Central memory CD8-positive, alpha-beta T cell (primary cell): ENCODE measurements at regions not wholly inside any gene's neighbourhood (a gene's known extent, or its start where the extent isn't known, plus 50 kb on each side); places are given as distances from the start of the nearest gene placed in this dataset.
"Not testable (repeated sequence)": the region's sequence is repeated elsewhere in the genome, so short reads cannot be mapped to it uniquely, and the experiment has no call there.

ENCODE experiments used
- ATAC-seq: fragments of 150-1000 bp; cut with Tn5 transposase; replicated peaks from 2 replicates; pipeline ENCODE4 v1.10.0; 2022; ENCODE audit warnings: mild to moderate bottlenecking, moderate FRiP score, moderate number of reproducible peaks; ENCODE audit not compliant: poor library complexity, severe bottlenecking; ENCODE audit errors: extremely low read depth
- DNase-seq, 2 donors: peaks; one replicate each; pipeline ENCODE4 v3.0.0; 2021; ENCODE audit warnings: low spot score in 2 of 2
- H3K27ac Mint-ChIP-seq: one replicate; pipeline ENCODE4 v1.8.0; 2022; ENCODE audit warnings: low read depth, mild to moderate bottlenecking, moderate library complexity, mixed read lengths
- H3K27me3 Mint-ChIP-seq: one replicate; pipeline ENCODE4 v1.8.0; 2022; ENCODE audit warnings: mixed read lengths
- H3K36me3 Mint-ChIP-seq: one replicate; pipeline ENCODE4 v1.8.0; 2022; ENCODE audit warnings: mild to moderate bottlenecking, moderate library complexity, mixed read lengths; ENCODE audit not compliant: insufficient read depth
- H3K4me1 Mint-ChIP-seq: one replicate; pipeline ENCODE4 v1.8.0; 2022; ENCODE audit warnings: mixed read lengths
- H3K4me3 Mint-ChIP-seq: one replicate; pipeline ENCODE4 v1.8.0; 2022; ENCODE audit warnings: mild to moderate bottlenecking, moderate library complexity, mixed read lengths
- H3K9me3 Mint-ChIP-seq: one replicate; pipeline ENCODE4 v1.8.0; 2022; ENCODE audit warnings: mixed read lengths

DNA sequence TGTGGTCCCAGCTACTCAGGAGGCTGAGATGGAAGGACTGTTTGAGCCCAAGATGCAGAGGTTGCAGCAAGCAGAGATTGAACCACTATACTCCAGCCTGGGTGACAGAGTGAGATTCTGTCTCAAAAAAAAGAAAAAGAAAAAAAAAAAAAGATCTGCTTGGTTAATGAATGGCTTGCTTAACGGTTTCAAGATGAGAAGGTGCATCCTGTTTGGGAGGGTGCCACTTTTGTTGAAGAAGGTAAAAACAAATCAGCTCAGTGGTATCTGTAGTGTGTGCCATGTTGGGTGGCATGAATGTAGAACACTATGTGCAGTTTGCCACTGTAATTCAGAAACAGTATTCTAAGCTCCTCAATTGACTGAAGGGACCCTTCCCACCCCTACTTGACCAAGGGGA lies 94.9 kb upstream of the ETV3 start:
- H3K4me3 Mint-ChIP-seq: no peak overlapping the region
- ATAC-seq (no peak), DNase-seq (no peak)
- H3K36me3 Mint-ChIP-seq: no peaks in the 10 kb centered on the region
- no peak overlapping the region for H3K27ac Mint-ChIP-seq
- no peaks in the 10 kb centered on the region for H3K4me1 Mint-ChIP-seq
- no peaks in the 10 kb centered on the region for H3K9me3 Mint-ChIP-seq
- H3K27me3 Mint-ChIP-seq: peaks cover 52% of the 10 kb centered on the region

DNA sequence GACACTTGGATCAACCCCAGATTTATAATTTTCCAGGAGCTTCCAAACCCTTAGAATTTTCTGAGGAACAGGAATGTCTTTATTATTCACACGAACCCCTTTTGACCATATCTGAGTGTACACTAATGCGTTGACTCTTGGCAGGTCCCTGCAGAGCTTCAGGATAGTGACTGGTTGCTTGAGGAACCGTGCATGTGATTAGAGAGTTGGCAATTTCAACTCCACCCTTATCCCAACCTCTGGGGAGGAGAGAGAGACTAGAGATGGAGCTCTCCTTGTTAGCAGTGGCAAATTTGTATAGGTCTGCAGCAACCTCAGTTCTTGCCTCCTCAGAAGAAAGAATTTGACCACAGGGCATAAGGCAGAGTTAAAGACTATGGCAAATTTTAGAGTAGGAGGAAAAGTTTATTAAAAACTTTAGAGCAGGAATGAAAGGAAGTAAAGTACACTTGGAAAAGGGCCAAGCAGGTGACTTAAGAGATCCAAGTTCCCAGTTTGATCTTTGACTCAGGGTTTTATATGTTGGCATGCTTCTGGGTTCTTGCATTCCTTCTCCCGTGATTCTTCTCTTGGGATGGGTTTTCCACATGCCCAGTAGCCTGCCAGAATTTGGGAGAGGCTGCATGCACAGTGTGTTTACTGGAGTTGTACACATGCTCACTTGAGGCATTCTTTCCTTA lies 93.8 kb upstream of the ETV3 start:
- DNase-seq (no peak), ATAC-seq (no peak)
- peaks cover 53% of the 10 kb centered on the region for H3K27me3 Mint-ChIP-seq
- no peaks in the 10 kb centered on the region for H3K4me1 Mint-ChIP-seq
- no peak overlapping the region for H3K27ac Mint-ChIP-seq
- H3K36me3 Mint-ChIP-seq: no peaks in the 10 kb centered on the region
- H3K9me3 Mint-ChIP-seq: no peaks in the 10 kb centered on the region
- no peak overlapping the region for H3K4me3 Mint-ChIP-seq

DNA sequence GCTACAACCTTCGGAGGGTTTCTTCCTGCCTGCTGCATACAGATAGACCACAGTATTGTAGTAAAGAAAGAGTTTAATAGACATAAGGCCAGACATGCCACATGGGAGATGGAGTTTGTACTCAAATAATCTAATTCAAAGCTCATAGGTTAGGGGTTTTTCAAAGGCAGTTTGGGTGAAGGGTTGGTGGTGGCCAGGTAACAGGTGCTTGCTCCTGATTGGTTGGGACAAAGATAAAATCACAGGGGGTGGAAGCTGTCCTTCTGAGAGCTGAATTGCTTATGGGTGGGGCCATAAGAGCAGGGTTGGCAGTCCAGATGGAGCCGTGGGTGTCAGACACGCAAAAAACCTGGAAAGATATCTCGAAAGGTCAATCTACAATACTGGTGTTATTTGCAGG lies 92.3 kb upstream of the ETV3 start:
- H3K9me3 Mint-ChIP-seq: no peaks in the 10 kb centered on the region
- DNase-seq (no peak), ATAC-seq (no peak)
- no peaks in the 10 kb centered on the region for H3K4me1 Mint-ChIP-seq
- H3K27me3 Mint-ChIP-seq: peaks cover 49% of the 10 kb centered on the region
- no peaks in the 10 kb centered on the region for H3K36me3 Mint-ChIP-seq
- H3K27ac Mint-ChIP-seq: no peak overlapping the region
- no peak overlapping the region for H3K4me3 Mint-ChIP-seq

DNA sequence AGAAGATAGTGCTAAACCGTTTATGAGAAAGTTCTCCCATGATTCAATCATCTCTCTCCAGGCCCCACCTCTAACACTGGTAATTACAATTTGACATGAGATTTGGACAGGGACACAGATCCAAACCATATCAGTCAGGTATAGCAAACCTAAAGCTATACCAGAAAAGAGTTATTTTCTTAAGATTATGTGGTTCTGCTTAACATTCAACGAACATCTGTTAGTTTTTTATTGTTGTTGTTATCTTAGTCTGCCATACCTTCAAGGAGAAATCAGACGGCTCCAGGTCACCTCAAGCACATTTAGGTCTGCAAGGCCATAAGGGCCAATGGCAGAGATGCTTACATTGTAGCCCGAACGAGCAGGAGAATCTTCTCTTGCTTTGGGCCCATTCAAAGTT lies 89.5 kb upstream of the ETV3 start:
- Mint-ChIP-seq H3K4me3 (no peak overlapping the region), H3K36me3 (no peaks in the 10 kb centered on the region), H3K9me3 (no peaks in the 10 kb centered on the region), H3K27me3 (peaks cover 72% of the 10 kb centered on the region), H3K27ac (no peak overlapping the region), H3K4me1 (no peaks in the 10 kb centered on the region)
- DNase-seq: no peak
- no peak for ATAC-seq

DNA sequence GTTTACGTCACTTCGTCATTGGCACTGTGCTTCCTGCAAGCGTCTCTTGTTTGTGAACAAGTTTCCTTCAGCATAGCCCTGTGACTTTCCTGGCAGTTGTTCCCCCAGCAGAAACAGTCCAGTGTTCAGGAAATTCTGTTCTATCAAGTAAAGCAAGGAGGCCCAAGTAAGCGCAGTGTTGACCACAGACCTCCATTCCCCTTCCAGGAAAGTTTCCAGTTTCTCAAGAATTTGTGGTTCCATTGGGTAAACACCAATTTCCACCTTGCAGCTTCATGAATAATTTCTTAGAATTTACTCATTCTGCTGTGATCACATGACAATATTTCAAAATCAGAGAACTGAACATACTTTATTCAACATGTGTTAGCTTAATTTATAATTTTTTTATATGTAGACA lies 88.5 kb upstream of the ETV3 start:
- H3K4me3 Mint-ChIP-seq: no peak overlapping the region
- no peaks in the 10 kb centered on the region for H3K36me3 Mint-ChIP-seq
- no peaks in the 10 kb centered on the region for H3K9me3 Mint-ChIP-seq
- H3K4me1 Mint-ChIP-seq: no peaks in the 10 kb centered on the region
- ATAC-seq (no peak), DNase-seq (no peak)
- peaks cover 75% of the 10 kb centered on the region for H3K27me3 Mint-ChIP-seq
- no peak overlapping the region for H3K27ac Mint-ChIP-seq

DNA sequence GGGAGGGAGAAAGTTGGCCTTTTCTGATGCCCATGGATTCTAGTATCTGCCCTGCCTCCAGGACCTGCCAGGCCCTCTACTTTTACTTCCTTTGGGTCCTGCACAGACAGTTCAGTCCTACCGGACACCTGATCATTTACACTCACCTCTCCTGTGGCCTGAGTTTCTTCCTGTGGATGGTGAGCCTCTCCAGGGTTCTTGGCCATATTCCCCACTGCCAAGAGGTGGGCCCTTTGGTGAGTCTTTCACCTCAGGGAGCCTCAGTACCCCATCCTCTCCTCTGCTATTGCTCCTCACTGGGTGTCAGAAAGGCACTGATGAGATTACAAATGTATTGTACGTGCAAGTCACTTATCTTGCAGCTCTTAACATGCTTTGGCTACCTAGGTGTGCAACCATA lies 81.4 kb upstream of the ETV3 start:
- Mint-ChIP-seq H3K36me3 (no peaks in the 10 kb centered on the region), H3K4me3 (no peak overlapping the region), H3K9me3 (peaks cover 6% of the 10 kb centered on the region), H3K27ac (no peak overlapping the region), H3K27me3 (peaks cover 93% of the 10 kb centered on the region), H3K4me1 (no peaks in the 10 kb centered on the region)
- no peak for DNase-seq
- no peak for ATAC-seq

DNA sequence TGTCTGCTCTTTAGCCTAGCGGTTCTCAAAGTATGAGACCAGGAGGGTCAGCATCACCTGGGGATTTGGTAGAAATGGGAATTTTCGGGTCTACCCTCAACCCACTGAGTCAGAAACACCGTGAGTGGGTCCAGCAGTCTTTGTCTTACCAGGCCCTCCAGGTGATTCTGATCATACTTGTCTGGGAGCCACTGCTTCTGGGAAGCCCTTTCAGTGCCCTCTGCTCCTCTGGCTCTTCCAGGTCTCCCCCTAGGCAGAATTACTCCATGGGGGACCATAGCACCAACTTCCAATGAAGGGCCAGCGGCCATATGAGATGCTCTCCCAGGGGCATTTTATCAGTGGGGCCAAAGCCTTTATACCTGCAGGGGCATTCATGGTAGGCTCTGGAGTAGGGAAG lies 81.0 kb upstream of the ETV3 start:
- DNase-seq: no peak
- Mint-ChIP-seq H3K27me3 (peaks cover 93% of the 10 kb centered on the region), H3K4me3 (no peak overlapping the region), H3K36me3 (no peaks in the 10 kb centered on the region), H3K9me3 (peaks cover 9% of the 10 kb centered on the region), H3K4me1 (no peaks in the 10 kb centered on the region), H3K27ac (no peak overlapping the region)
- ATAC-seq: no peak

DNA sequence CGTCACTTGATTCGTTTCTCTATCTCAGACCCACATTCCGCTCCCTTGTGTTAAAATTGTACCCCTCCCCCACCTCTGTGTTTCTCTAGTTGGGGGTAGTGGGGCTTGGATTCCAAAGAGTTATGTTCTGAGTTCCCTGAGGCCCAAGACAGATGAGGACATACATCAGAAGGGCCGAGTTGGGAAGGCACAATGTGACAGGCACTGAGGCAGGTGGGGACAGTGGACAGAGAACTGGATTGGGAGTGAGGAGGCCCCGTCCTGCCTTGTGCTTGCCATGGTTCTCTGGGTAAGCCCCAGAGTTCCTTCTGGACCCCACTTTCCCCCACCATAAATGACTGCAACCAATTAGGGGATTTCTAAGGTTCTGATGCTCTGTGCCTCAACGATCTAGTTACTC lies 80.5 kb upstream of the ETV3 start:
- DNase-seq: no peak
- no peak for ATAC-seq
- Mint-ChIP-seq H3K4me1 (no peaks in the 10 kb centered on the region), H3K27me3 (peaks cover 93% of the 10 kb centered on the region), H3K27ac (no peak overlapping the region), H3K36me3 (no peaks in the 10 kb centered on the region), H3K9me3 (peaks cover 13% of the 10 kb centered on the region), H3K4me3 (no peak overlapping the region)

DNA sequence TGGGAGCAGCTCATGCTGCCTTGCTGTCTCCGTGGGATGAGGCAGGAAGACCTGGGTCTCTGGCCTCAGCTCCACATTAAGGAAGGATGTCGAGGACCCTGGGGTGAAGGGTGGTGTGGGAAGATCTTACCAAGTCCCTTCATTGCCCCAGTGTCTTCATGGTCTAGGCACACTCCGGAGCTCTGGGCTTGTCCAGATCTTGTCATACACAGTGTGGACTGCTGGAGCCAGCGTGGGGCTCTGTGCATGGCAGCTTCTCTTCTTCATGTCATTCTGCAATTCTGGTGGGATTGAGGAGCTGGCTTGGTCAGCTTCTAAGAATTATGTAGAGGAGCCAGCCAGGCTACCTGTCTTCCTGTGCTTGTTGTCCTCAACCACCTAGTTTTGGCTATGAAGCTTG lies 79.3 kb upstream of the ETV3 start:
- Mint-ChIP-seq H3K4me1 (no peaks in the 10 kb centered on the region), H3K27me3 (peaks cover 93% of the 10 kb centered on the region), H3K36me3 (no peaks in the 10 kb centered on the region), H3K9me3 (peaks cover 25% of the 10 kb centered on the region), H3K27ac (no peak overlapping the region), H3K4me3 (no peak overlapping the region)
- ATAC-seq (no peak), DNase-seq (no peak)

DNA sequence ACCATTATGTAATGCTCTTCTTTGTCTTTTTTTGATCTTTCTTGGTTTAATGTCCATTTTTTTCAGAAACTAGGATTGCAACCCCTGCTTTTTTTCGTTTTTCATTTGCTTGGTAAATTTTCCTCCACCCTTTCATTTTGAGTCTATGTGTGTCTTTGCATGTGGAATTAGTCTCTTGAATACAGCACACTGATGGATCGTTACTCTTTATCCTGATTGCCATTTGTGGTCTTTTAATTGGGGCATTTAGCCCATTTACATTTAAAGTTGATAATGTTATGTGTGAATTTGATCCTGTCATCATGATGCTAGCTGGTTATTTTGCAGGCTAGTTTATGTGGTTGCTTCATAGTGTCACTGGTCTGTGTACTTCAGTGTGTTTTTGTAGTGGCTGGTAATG lies 75.6 kb upstream of the ETV3 start:
- peaks cover 26% of the 10 kb centered on the region for H3K9me3 Mint-ChIP-seq
- no peaks in the 10 kb centered on the region for H3K36me3 Mint-ChIP-seq
- H3K4me3 Mint-ChIP-seq: no peak overlapping the region
- no peaks in the 10 kb centered on the region for H3K4me1 Mint-ChIP-seq
- H3K27ac Mint-ChIP-seq: no peak overlapping the region
- no peak for ATAC-seq
- no peak for DNase-seq
- peaks cover 78% of the 10 kb centered on the region for H3K27me3 Mint-ChIP-seq

DNA sequence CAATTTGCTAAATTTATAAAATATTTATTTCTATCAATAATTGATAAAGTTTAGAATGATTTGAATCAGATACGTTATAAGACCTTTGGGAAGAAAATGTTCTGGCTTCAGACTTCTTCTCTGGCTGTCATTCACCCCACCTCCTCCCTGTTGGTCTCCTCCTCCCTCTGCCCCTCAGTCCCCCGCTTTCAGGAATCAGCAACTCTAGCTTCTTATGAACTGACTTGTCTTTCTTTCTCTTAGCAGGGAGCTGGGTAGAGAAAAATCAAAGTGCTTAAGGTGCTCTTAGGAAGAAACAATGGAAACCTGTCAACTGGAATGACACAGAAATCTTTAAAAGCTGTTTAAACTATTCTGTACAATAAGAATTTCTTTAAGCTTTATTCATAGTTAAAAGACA lies 71.3 kb upstream of the ETV3 start:
- Mint-ChIP-seq H3K27ac (no peak overlapping the region), H3K4me3 (no peak overlapping the region), H3K4me1 (no peaks in the 10 kb centered on the region), H3K27me3 (peaks cover 70% of the 10 kb centered on the region), H3K9me3 (peaks cover 19% of the 10 kb centered on the region), H3K36me3 (no peaks in the 10 kb centered on the region)
- DNase-seq (no peak), ATAC-seq (no peak)

DNA sequence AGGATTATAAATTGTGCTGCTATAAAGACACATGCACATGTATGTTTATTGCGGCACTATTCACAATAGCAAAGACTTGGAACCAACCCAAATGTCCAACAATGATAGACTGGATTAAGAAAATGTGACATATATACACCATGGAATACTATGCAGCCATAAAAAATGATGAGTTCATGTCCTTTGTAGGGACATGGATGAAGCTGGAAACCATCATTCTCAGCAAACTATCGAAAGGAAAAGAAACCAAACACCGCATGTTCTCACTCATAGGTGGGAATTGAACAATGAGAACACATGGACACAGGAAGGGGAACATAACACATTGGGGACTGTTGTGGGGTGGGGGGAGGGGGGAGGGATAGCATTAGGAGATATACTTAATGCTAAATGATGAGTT lies 67.8 kb upstream of the ETV3 start:
- not testable (repeated sequence) for ATAC-seq, H3K4me1 Mint-ChIP-seq, H3K4me3 Mint-ChIP-seq, H3K36me3 Mint-ChIP-seq, H3K27ac Mint-ChIP-seq, DNase-seq, H3K9me3 Mint-ChIP-seq
- peaks cover 66% of the 10 kb centered on the region for H3K27me3 Mint-ChIP-seq

DNA sequence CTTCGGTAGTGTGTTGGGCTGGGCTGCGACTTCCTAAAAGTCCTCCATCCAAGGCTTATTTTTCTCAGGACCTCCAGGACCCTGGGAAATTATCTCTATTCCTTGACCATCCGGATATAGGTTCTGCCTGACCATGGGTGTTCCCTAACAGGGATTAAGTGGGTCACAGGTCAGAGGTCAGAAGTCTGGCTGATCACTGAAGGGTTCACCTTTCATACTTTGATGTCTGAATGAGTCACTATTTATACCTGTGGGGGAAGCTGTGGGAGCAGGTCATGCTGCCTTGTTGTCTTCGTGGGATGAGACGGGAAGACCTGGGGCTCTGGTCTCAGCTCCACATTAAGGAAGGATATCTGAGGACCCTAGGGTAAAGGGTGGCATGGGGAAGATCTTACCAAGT lies 65.0 kb upstream of the ETV3 start:
- Mint-ChIP-seq H3K36me3 (no peaks in the 10 kb centered on the region), H3K4me1 (no peaks in the 10 kb centered on the region), H3K27me3 (peaks cover 54% of the 10 kb centered on the region), H3K4me3 (no peak overlapping the region), H3K9me3 (no peaks in the 10 kb centered on the region), H3K27ac (no peak overlapping the region)
- no peak for DNase-seq
- no peak for ATAC-seq

DNA sequence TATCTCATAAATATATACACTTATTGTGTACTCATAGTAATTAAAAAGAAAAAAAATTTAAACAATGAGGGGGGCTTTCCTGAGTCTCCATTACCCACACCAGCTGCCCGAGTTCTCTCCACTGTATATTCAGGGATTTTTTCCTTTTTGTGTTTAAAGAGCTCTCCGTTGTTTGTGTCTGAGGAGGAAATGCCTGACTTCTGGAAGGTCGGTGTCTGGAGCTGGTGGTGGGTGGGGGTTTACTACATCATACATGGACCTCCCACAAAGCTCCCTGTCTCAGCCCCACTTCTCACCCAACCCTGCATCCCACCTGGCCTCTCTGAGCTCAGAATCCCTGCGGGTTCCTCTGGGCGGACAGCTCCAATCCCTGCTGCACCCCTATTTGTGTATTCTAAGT lies 64.1 kb upstream of the ETV3 start:
- DNase-seq (no peak), ATAC-seq (no peak)
- H3K4me3 Mint-ChIP-seq: no peak overlapping the region
- no peaks in the 10 kb centered on the region for H3K4me1 Mint-ChIP-seq
- H3K27me3 Mint-ChIP-seq: peaks cover 50% of the 10 kb centered on the region
- H3K9me3 Mint-ChIP-seq: no peaks in the 10 kb centered on the region
- H3K36me3 Mint-ChIP-seq: no peaks in the 10 kb centered on the region
- no peak overlapping the region for H3K27ac Mint-ChIP-seq
